Fibroblast of mammary gland (primary cell): ENCODE measurements at regions not wholly inside any gene's neighbourhood (a gene's known extent, or its start where the extent isn't known, plus 50 kb on each side); places are given as distances from the start of the nearest gene placed in this dataset.

Experiments
- DNase-seq: peaks from one replicate; pipeline ENCODE4 v3.0.0-alpha.2; 2010; ENCODE audit warnings: low read depth
- H3K4me3 ChIP-seq: 2 replicates; pipeline ENCODE4 v1.5.1; 2011; ENCODE audit warnings: low read depth, mild to moderate bottlenecking, low read length, moderate library complexity; ENCODE audit not compliant: control insufficient read depth
- CTCF ChIP-seq: conservative IDR thresholded peaks from 2 replicates; pipeline ENCODE4 v1.5.1; 2011; ENCODE audit warnings: low read depth, low read length, inconsistent platforms; ENCODE audit not compliant: control insufficient read depth, insufficient read depth

- H3K4me3 ChIP-seq, result no peak overlapping the region
- TF ChIP-seq CTCF, result no peak
- DNase-seq, result no peak
These were observed 243.1 kb upstream of the MAF start for GRCh38 chr16:79843631-79844043.

GRCh38 chr16:79843145-79843544 lies 242.6 kb upstream of the MAF start:
- no peak for TF ChIP-seq CTCF
- no peak for DNase-seq
- H3K4me3 ChIP-seq, result no peak overlapping the region

GRCh38 chr16:79842197-79842596 lies 241.7 kb upstream of the MAF start:
- no peak for TF ChIP-seq CTCF
- DNase-seq, result no peak
- H3K4me3 ChIP-seq, result no peak overlapping the region

- no peak for TF ChIP-seq CTCF
- DNase-seq, result no peak
- H3K4me3 ChIP-seq, result no peak overlapping the region
These were observed 239.2 kb upstream of the MAF start for GRCh38 chr16:79839466-79840341.

- TF ChIP-seq CTCF, result no peak
- peak; percentile 10 for DNase-seq
- no peak overlapping the region for H3K4me3 ChIP-seq
These were observed 238.1 kb upstream of the MAF start for GRCh38 chr16:79838496-79839259.

- H3K4me3 ChIP-seq, result no peak overlapping the region
- TF ChIP-seq CTCF, result no peak
- DNase-seq, result no peak
These were observed 235.6 kb upstream of the MAF start for GRCh38 chr16:79836144-79836543.
